ENCODE measurements at regions not wholly inside any gene's neighbourhood (a gene's known extent, or its start where the extent isn't known, plus 50 kb on each side); places are given as distances from the start of the nearest gene placed in this dataset.

DNA sequence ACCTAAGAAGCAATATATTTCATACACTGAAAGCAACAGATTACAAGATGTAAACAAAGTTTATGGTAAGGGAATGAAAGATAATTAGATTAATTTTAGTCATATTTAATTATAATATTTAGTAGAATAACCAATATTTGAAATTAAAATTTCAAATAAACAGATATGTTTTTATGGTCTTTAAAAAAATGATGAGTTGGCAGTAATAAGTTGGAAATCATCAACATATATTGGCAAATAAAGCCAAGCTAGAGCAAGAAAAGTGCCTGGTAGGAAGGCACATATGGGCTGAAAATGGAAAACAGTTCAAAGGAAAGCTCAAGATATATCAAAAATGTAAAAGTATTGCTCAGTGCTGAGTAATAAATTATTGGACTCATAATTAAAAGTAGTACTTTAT lies 1274.0 kb downstream of the AMY1C start:
- no peak overlapping the region for H3K27ac ChIP-seq (ENCODE audit: low read length)
- H2AFZ ChIP-seq (ENCODE audit: low read depth, low read length): no peak overlapping the region
- no peak for TF ChIP-seq EZH2 (IDR thresholded peaks at IDR 0.05; ENCODE audit: borderline replicate concordance, low read depth, low read length, severe bottlenecking)
- TF ChIP-seq, protein P1, sequence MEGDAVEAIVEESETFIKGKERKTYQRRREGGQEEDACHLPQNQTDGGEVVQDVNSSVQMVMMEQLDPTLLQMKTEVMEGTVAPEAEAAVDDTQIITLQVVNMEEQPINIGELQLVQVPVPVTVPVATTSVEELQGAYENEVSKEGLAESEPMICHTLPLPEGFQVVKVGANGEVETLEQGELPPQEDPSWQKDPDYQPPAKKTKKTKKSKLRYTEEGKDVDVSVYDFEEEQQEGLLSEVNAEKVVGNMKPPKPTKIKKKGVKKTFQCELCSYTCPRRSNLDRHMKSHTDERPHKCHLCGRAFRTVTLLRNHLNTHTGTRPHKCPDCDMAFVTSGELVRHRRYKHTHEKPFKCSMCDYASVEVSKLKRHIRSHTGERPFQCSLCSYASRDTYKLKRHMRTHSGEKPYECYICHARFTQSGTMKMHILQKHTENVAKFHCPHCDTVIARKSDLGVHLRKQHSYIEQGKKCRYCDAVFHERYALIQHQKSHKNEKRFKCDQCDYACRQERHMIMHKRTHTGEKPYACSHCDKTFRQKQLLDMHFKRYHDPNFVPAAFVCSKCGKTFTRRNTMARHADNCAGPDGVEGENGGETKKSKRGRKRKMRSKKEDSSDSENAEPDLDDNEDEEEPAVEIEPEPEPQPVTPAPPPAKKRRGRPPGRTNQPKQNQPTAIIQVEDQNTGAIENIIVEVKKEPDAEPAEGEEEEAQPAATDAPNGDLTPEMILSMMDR (IDR thresholded peaks at IDR 0.05; ENCODE audit: borderline replicate concordance, extremely low read depth, low read length, poor library complexity, severe bottlenecking): no peak
- H3K27me3 ChIP-seq (ENCODE audit: insufficient read depth, low read length, poor library complexity): no peaks in the 10 kb centered on the region
- no peak overlapping the region for H3K9ac ChIP-seq (ENCODE audit: low read depth, low read length)
- H3K79me2 ChIP-seq (ENCODE audit: insufficient read depth, low read length): no peaks in the 10 kb centered on the region
- H4K20me1 ChIP-seq (ENCODE audit: insufficient read depth, low read length): no peaks in the 10 kb centered on the region
- H3K4me3 ChIP-seq (ENCODE audit: low read depth in 1 of 2, low read length in 2 of 2): no peak overlapping the region
- ATAC-seq (ENCODE audit: insufficient read depth, low read depth) (no peak), DNase-seq (no peak)
- H3K4me2 ChIP-seq (ENCODE audit: insufficient read depth, low read length): no peak overlapping the region
- H3K4me1 ChIP-seq (ENCODE audit: insufficient read depth, low read length): no peaks in the 10 kb centered on the region
- no peaks in the 10 kb centered on the region for H3K36me3 ChIP-seq (ENCODE audit: insufficient read depth, low read length)
- no peaks in the 10 kb centered on the region for H3K9me3 ChIP-seq (ENCODE audit: insufficient read depth, low read length, severe bottlenecking)

DNA sequence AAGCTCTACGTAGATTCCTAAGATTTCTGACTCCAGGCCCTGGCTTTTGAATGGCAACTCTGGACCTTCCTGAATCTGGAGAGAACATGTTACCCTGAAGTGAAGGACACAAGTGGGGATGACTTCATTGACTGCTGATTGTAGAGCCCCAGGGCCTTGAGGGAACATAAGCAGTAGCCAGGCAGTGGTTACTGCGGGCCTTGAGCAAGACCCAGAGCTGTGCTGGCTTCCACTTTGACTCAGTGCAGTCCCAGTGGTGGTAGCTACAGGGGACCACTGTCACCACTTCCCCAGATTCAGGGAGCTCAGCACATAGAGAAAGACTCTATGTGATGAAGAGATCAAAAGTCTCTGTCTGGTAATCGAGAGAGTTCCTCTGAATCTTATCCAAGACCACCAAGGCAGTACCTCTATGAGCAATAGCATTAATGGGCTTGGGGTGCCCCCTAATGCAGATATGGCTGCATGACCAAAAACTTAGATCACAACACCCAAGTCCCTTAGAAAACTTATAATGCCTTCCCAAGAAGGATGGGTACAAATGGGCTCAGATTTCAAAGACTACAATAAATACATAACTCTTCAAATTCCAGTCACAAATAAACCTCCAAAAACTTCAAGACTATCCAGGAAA lies 1278.3 kb downstream of the AMY1C start:
- no peak for ATAC-seq (ENCODE audit: insufficient read depth, low read depth)
- Histone ChIP-seq H3K9me3 (ENCODE audit: insufficient read depth, low read length, severe bottlenecking) (no peaks in the 10 kb centered on the region), H2AFZ (ENCODE audit: low read depth, low read length) (no peak overlapping the region), H3K27ac (ENCODE audit: low read length) (no peak overlapping the region), H4K20me1 (ENCODE audit: insufficient read depth, low read length) (no peaks in the 10 kb centered on the region), H3K36me3 (ENCODE audit: insufficient read depth, low read length) (no peaks in the 10 kb centered on the region), H3K9ac (ENCODE audit: low read depth, low read length) (no peak overlapping the region), H3K27me3 (ENCODE audit: insufficient read depth, low read length, poor library complexity) (no peaks in the 10 kb centered on the region), H3K4me3 (ENCODE audit: low read depth in 1 of 2, low read length in 2 of 2) (no peak overlapping the region), H3K4me2 (ENCODE audit: insufficient read depth, low read length) (no peak overlapping the region), H3K4me1 (ENCODE audit: insufficient read depth, low read length) (no peaks in the 10 kb centered on the region), H3K79me2 (ENCODE audit: insufficient read depth, low read length) (no peaks in the 10 kb centered on the region)
- TF ChIP-seq EZH2 (IDR thresholded peaks at IDR 0.05; ENCODE audit: borderline replicate concordance, low read depth, low read length, severe bottlenecking): no peak
- TF ChIP-seq, protein P1 (IDR thresholded peaks at IDR 0.05; ENCODE audit: borderline replicate concordance, extremely low read depth, low read length, poor library complexity, severe bottlenecking): peak; percentile 24
- no peak for DNase-seq

DNA sequence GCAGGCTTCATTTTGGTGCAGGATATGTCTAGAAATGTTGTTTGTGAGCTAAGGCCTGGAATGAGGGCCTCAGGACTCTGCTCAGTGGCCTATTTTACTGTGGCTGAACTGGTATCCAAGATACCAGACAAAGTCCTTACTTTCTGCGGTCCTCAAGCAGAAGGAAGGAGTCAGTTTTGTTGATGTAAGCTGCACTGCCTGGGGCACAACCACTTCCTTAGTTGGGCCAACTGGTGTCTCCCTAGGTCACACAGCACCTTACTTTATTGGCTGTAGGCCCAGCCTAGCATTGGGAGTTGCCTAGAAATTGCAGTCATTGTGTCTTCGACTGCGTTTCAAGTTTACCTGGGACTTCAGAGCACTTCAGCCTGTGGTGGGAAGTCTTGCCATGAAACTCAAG lies 1322.7 kb downstream of the AMY1C start:
- Histone ChIP-seq H3K9me3 (ENCODE audit: insufficient read depth, low read length, severe bottlenecking) (no peaks in the 10 kb centered on the region), H3K9ac (ENCODE audit: low read depth, low read length) (no peak overlapping the region), H2AFZ (ENCODE audit: low read depth, low read length) (no peak overlapping the region), H3K36me3 (ENCODE audit: insufficient read depth, low read length) (no peaks in the 10 kb centered on the region), H3K27me3 (ENCODE audit: insufficient read depth, low read length, poor library complexity) (no peaks in the 10 kb centered on the region), H3K4me3 (ENCODE audit: low read depth in 1 of 2, low read length in 2 of 2) (no peak overlapping the region), H3K27ac (ENCODE audit: low read length) (no peak overlapping the region), H3K4me2 (ENCODE audit: insufficient read depth, low read length) (no peak overlapping the region), H3K79me2 (ENCODE audit: insufficient read depth, low read length) (no peaks in the 10 kb centered on the region), H4K20me1 (ENCODE audit: insufficient read depth, low read length) (no peaks in the 10 kb centered on the region), H3K4me1 (ENCODE audit: insufficient read depth, low read length) (no peaks in the 10 kb centered on the region)
- DNase-seq (no peak), ATAC-seq (ENCODE audit: insufficient read depth, low read depth) (no peak)
- TF ChIP-seq, protein P1 (IDR thresholded peaks at IDR 0.05; ENCODE audit: borderline replicate concordance, extremely low read depth, low read length, poor library complexity, severe bottlenecking): no peak
- no peak for TF ChIP-seq EZH2 (IDR thresholded peaks at IDR 0.05; ENCODE audit: borderline replicate concordance, low read depth, low read length, severe bottlenecking)
